ENCODE measurements at regions not wholly inside any gene's neighbourhood (a gene's known extent, or its start where the extent isn't known, plus 50 kb on each side); places are given as distances from the start of the nearest gene placed in this dataset.

DNA sequence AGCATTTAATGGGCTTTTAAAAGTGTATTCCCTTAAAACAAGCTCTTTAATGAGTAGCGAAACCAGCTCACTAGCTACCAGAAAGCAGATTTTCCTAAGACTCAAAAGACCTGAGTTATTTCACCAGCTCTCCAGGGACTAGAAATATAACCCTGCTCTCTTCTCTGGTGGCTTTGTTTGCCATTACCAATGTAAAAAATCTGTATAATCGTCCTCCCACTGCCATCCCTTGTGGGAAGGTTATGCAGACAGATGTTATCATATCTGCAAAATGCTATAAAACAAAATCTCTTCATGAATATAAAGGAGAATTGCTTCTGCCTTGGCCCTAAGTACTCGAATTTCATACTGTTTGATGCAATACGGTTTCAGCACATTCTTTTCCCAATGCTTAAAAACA lies 335.2 kb downstream of the NUP35 start:
- TF ChIP-seq, protein P1, sequence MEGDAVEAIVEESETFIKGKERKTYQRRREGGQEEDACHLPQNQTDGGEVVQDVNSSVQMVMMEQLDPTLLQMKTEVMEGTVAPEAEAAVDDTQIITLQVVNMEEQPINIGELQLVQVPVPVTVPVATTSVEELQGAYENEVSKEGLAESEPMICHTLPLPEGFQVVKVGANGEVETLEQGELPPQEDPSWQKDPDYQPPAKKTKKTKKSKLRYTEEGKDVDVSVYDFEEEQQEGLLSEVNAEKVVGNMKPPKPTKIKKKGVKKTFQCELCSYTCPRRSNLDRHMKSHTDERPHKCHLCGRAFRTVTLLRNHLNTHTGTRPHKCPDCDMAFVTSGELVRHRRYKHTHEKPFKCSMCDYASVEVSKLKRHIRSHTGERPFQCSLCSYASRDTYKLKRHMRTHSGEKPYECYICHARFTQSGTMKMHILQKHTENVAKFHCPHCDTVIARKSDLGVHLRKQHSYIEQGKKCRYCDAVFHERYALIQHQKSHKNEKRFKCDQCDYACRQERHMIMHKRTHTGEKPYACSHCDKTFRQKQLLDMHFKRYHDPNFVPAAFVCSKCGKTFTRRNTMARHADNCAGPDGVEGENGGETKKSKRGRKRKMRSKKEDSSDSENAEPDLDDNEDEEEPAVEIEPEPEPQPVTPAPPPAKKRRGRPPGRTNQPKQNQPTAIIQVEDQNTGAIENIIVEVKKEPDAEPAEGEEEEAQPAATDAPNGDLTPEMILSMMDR (IDR thresholded peaks at IDR 0.05), result no peak
- TF ChIP-seq POLR2A (IDR thresholded peaks at IDR 0.05), result no peak
